Body of pancreas (tissue), 4 donors: ENCODE measurements at regions not wholly inside any gene's neighbourhood (a gene's known extent, or its start where the extent isn't known, plus 50 kb on each side); places are given as distances from the start of the nearest gene placed in this dataset.

Experiments
- ATAC-seq: fragments of 150-250 bp; one replicate; pipeline ENCODE4 v1.9.1; 2016
- DNase-seq, 4 donors: peaks; one replicate each; pipeline ENCODE4 v3.0.0-alpha.2; 2019
- H3K27ac ChIP-seq, 4 donors: fragments of 200-600 bp; sonication (generic); 1 replicate in 3 of 4; 2 replicates in 1 of 4; pipeline versions ENCODE4 v1.5.1 to v1.6.1; 2016 to 2019; ENCODE audit warnings: mild to moderate bottlenecking in 1 of 4, mixed read lengths in 1 of 4, moderate library complexity in 1 of 4
- H3K27me3 ChIP-seq, 2 donors: fragments of 200-600 bp; sonication (generic); one replicate each; pipeline ENCODE4 v1.6.0; 2016; ENCODE audit warnings: mild to moderate bottlenecking in 1 of 2
- H3K36me3 ChIP-seq, 2 donors: fragments of 200-600 bp; sonication (generic); replicated peaks in 1 of 2; 2 replicates each; pipeline ENCODE4 v1.5.1; 2016; ENCODE audit warnings: low read depth in 2 of 2; ENCODE audit not compliant: insufficient read depth in 1 of 2
- H3K4me1 ChIP-seq: fragments of 200-600 bp; sonication (generic); one replicate; pipeline ENCODE4 v1.6.0; 2016
- H3K4me3 ChIP-seq, 2 donors: fragments of 200-600 bp; sonication (generic); 1 replicate in 1 of 2; 2 replicates in 1 of 2; pipeline ENCODE4 v1.5.1; 2016 to 2019
- H3K9me3 ChIP-seq, 3 donors: fragments of 200-600 bp; sonication (generic); 1 replicate in 2 of 3; 2 replicates in 1 of 3; pipeline ENCODE4 v1.5.1; 2016
- POLR2A ChIP-seq, 3 donors: fragments of 450-650 bp; IDR thresholded peaks; one replicate each; pipeline ENCODE4 v1.6.1; 2016; ENCODE audit warnings: antibody characterized with exemption in 3 of 3, mild to moderate bottlenecking in 2 of 3
- WGBS, 2 donors: methylation state at CpG; one replicate each; pipeline ENCODE4 v1.1.5; 2017; 5-methylcytosine and 5-hydroxymethylcytosine counted together
- intact Hi-C: fragments of 100-400 bp; cut with DNase I; formaldehyde crosslinking; loops from one replicate; pipeline ENCODE4 v1.15.1; 2023
- TF ChIP-seq, protein P1 (sequence below), 7 experiments: fragments of 450-650 bp in 4 of 7; fragments of 200-600 bp in 3 of 7; sonication (generic) in 3 of 7; IDR thresholded peaks; one replicate each; pipeline ENCODE4 v1.5.1; 2016 to 2019; ENCODE audit warnings: antibody characterized with exemption in 7 of 7

DNA sequence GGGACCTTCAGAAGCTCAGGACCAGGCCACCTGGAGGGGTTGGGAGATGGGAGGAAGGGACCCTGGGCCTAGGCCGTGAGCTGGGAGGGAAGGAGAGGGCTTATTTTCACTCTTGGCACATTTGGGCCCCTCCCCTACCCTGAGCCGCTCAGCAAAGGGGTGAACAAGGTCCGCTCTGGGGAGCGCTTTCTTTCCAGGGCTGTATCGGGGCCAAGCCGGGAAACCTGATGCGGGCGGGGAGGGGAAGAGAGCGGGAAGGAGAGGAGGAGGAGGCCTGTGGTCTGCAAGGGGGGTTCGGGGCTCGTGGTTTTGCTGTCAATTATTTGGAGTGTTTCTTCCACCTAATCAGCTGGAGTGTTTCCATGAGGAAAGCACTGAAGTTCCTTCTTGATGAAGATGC lies 62.7 kb upstream of the RXRA start:
- DNase-seq (no peak), ATAC-seq (no peak)
- intact Hi-C loops, result no loop called here
- no peak for TF ChIP-seq POLR2A (IDR thresholded peaks at IDR 0.05)
- TF ChIP-seq, protein P1, sequence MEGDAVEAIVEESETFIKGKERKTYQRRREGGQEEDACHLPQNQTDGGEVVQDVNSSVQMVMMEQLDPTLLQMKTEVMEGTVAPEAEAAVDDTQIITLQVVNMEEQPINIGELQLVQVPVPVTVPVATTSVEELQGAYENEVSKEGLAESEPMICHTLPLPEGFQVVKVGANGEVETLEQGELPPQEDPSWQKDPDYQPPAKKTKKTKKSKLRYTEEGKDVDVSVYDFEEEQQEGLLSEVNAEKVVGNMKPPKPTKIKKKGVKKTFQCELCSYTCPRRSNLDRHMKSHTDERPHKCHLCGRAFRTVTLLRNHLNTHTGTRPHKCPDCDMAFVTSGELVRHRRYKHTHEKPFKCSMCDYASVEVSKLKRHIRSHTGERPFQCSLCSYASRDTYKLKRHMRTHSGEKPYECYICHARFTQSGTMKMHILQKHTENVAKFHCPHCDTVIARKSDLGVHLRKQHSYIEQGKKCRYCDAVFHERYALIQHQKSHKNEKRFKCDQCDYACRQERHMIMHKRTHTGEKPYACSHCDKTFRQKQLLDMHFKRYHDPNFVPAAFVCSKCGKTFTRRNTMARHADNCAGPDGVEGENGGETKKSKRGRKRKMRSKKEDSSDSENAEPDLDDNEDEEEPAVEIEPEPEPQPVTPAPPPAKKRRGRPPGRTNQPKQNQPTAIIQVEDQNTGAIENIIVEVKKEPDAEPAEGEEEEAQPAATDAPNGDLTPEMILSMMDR (IDR thresholded peaks at IDR 0.05), result no peak
- 34 to 37% methylated on average over 7 to 11 of the region's 11 CpGs for WGBS, 2 donors
- H3K4me1 ChIP-seq, result peaks cover 25% of the 10 kb centered on the region
- no peaks in the 10 kb centered on the region for H3K9me3 ChIP-seq
- no peak overlapping the region for H3K4me3 ChIP-seq
- no peaks in the 10 kb centered on the region for H3K36me3 ChIP-seq
- H3K27ac ChIP-seq, result no peak overlapping the region
- no peaks in the 10 kb centered on the region for H3K27me3 ChIP-seq

DNA sequence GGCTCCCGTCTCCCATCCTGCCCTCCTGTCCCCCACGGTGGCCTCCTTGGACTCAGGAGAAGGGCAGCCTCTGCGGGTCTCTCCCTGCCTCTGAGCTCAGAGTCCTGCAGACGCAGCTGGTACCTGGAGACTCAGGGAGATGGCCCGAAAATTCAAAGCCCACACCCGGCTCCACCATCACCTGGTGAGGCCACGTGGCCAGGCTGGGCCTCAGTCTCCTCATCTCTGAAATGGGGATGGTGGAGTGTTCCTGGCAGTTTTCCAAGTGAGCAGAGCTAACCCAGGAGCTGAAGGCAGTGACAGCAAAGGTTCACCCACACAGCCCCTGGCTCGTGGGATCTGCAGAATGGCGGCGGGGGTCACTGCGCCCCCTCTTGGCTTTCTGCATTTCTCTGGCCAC lies 62.1 kb upstream of the RXRA start:
- peaks cover 19% of the 10 kb centered on the region for H3K4me1 ChIP-seq
- no peak overlapping the region for H3K27ac ChIP-seq
- no peaks in the 10 kb centered on the region for H3K27me3 ChIP-seq
- no peaks in the 10 kb centered on the region for H3K36me3 ChIP-seq
- TF ChIP-seq, protein P1 (IDR thresholded peaks at IDR 0.05), result no peak
- TF ChIP-seq POLR2A (IDR thresholded peaks at IDR 0.05), result no peak
- intact Hi-C loops, result no loop called here
- 64 to 70% methylated on average over 6 to 11 of the region's 11 CpGs for WGBS, 2 donors
- no peaks in the 10 kb centered on the region for H3K9me3 ChIP-seq
- no peak overlapping the region for H3K4me3 ChIP-seq
- DNase-seq, result no peak
- no peak for ATAC-seq

DNA sequence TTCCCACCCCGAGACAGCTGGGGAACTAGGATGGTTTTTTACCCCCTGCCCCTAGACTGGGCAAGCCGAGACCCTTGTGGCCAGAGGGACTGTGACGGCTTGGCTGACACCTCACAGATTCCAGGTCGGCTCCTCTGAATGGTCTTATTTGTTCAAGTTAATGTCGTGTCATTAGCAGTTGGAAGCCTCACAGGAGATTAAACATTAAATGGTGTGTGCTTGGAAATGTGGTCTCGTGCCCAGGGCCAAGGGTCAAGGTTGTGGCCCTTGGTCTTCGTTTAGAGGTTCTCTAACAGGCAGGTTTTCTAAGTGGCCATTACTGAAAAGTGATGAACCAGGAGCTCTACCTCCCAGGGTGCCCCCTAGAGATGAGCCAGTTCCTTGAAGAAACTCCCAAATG lies 61.2 kb upstream of the RXRA start:
- TF ChIP-seq, protein P1 (IDR thresholded peaks at IDR 0.05), result no peak
- TF ChIP-seq POLR2A (IDR thresholded peaks at IDR 0.05), result no peak
- DNase-seq (no peak), ATAC-seq (peak; percentile 43)
- Histone ChIP-seq H3K4me1 (peaks cover 16% of the 10 kb centered on the region), H3K4me3 (no peak overlapping the region), H3K27ac (no peak overlapping the region), H3K36me3 (no peaks in the 10 kb centered on the region), H3K9me3 (no peaks in the 10 kb centered on the region), H3K27me3 (no peaks in the 10 kb centered on the region)
- intact Hi-C loops, result no loop called here
- 14 to 26% methylated on average over 4 to 7 of the region's 7 CpGs for WGBS, 2 donors

DNA sequence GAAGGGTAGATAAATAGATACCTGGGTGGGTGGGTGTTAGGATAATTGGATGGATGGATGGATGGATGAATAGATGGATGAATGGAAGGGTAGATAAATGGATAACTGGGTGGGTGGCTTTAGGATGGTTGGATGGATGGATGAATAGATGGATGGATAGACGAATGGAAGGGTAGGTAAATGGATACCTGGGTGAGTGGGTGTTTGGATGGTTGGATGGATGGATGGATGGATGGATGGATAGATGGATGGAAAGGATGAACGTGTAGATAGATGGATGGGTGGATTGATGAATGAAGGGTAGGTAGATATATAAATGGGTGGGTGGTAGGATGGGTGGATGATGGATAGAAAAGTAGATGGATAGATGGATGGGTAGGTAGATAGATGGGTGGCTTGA lies 59.8 kb upstream of the RXRA start:
- no peak for DNase-seq
- H3K4me1 ChIP-seq, result peaks cover 16% of the 10 kb centered on the region
- H3K27ac ChIP-seq, result no peak overlapping the region
- intact Hi-C loops, result no loop called here
- H3K4me3 ChIP-seq, result no peak overlapping the region
- WGBS, 2 donors, result 59 to 68% methylated on average over 2 of the region's 2 CpGs
- no peaks in the 10 kb centered on the region for H3K27me3 ChIP-seq
- H3K36me3 ChIP-seq, result no peaks in the 10 kb centered on the region
- TF ChIP-seq, protein P1 (IDR thresholded peaks at IDR 0.05), result no peak
- TF ChIP-seq POLR2A (IDR thresholded peaks at IDR 0.05), result no peak
- no peaks in the 10 kb centered on the region for H3K9me3 ChIP-seq
- no peak for ATAC-seq

DNA sequence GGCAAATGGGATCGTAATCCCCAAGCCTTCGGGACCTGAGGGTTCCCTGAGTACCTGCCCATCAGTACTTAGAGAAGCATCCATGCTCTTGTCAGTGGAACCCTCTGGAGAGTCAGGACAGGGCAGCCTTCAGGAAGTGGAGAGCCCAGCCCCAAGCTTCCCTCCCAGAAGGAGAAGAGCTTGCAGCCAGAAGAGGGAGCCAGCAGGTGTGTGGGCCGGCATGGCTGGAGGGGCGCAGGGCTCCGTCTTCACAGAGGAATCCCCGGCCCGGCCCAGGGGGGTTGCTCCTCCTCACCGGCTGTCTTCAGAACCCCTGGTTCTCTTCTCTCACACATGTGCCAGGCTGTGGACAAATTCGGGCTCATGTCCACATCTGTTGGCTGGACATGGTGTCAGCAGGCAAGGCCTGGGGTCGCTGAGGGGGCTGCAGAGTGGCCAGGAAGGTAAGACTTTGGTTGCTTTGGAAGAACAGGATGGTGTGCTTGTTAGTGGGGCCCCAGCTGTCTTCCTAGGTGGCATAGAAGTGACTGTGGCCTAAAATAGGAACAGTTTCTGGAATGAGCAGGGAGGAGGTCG lies 58.9 kb upstream of the RXRA start:
- ATAC-seq (no peak), DNase-seq (no peak)

More for the DNA sequence above, 58.9 kb upstream of the RXRA start:
- H3K9me3 ChIP-seq, result no peaks in the 10 kb centered on the region
- intact Hi-C loops, result no loop called here
- TF ChIP-seq, protein P1 (IDR thresholded peaks at IDR 0.05), result no peak
- TF ChIP-seq POLR2A (IDR thresholded peaks at IDR 0.05), result no peak
- H3K4me3 ChIP-seq, result no peak overlapping the region
- 59 to 76% methylated on average over 8 to 9 of the region's 11 CpGs for WGBS, 2 donors
- no peaks in the 10 kb centered on the region for H3K27me3 ChIP-seq
- H3K27ac ChIP-seq, result no peak overlapping the region
- H3K36me3 ChIP-seq, result no peaks in the 10 kb centered on the region
- H3K4me1 ChIP-seq, result peaks cover 16% of the 10 kb centered on the region
